GM23338 (cell line): ENCODE measurements at regions not wholly inside any gene's neighbourhood (a gene's known extent, or its start where the extent isn't known, plus 50 kb on each side); places are given as distances from the start of the nearest gene placed in this dataset.
"Not testable (repeated sequence)": the region's sequence is repeated elsewhere in the genome, so short reads cannot be mapped to it uniquely, and the experiment has no call there.

ENCODE experiments used
- CTCF ChIP-seq, 2 experiments: fragments of 200-600 bp in 1 of 2; sonication (generic) in 1 of 2; conservative IDR thresholded peaks; 2 replicates each; pipeline versions ENCODE4 v1.5.1 to v1.6.1; 2016 to 2017; ENCODE audit warnings: antibody characterized with exemption in 2 of 2, low read depth in 2 of 2, mild to moderate bottlenecking in 2 of 2, moderate library complexity in 1 of 2
- EZH2phosphoT487 ChIP-seq: fragments of 200-600 bp; sonication (generic); IDR thresholded peaks from one replicate; pipeline ENCODE4 v1.8.1; 2018; ENCODE audit warnings: antibody characterized with exemption; ENCODE audit not compliant: unreplicated experiment
- POLR2AphosphoS5 ChIP-seq: IDR thresholded peaks from 2 replicates; pipeline ENCODE4 v1.6.1; 2016; ENCODE audit warnings: antibody characterized with exemption, low read depth

DNA sequence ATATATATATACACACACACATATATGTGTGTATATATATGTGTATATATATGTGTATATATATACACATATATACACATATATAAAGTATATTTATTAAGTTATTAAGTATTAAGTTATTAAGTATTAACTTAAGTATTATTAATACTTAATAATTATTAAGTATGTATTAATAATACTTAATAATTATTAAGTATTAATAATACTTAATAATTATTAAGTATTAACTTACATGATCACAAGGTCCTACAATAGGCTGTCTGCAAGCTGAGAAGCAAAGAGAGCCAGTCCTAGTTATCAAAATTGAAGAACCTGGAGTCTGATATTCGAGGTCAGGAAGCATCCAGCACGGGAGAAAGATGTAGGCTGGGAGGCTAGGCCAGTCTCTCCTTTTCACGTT is 130.1 kb upstream of the FAM3C start:
- TF ChIP-seq CTCF (conservative IDR thresholded peaks at IDR 0.05; ENCODE audit: low read depth in 2 of 2); POLR2AphosphoS5; EZH2phosphoT487: not testable (repeated sequence)
